HG03457 (cell line): ENCODE measurements at regions not wholly inside any gene's neighbourhood (a gene's known extent, or its start where the extent isn't known, plus 50 kb on each side); places are given as distances from the start of the nearest gene placed in this dataset.

Source experiments
- ATAC-seq: cut with Tn5 transposase; IDR thresholded peaks from one replicate; pipeline ENCODE4 v1.9.1; 2021; ENCODE audit warnings: moderate number of reproducible peaks; ENCODE audit not compliant: unreplicated experiment

- peak; percentile 95 for ATAC-seq
Observed at GRCh38 chr13:29935309-29935981, 85.0 kb upstream of the UBL3 start.

GRCh38 chr13:29934531-29935308 is 84.3 kb upstream of the UBL3 start:
- no peak for ATAC-seq

- no peak for ATAC-seq
Observed at GRCh38 chr13:29933401-29933800, 83.0 kb upstream of the UBL3 start.

GRCh38 chr13:29931696-29932095 is 81.3 kb upstream of the UBL3 start:
- ATAC-seq: no peak

GRCh38 chr13:29929062-29929847 is 78.8 kb upstream of the UBL3 start:
- ATAC-seq: no peak

- no peak for ATAC-seq
Observed at GRCh38 chr13:29926098-29926476, 75.7 kb upstream of the UBL3 start.

- no peak for ATAC-seq
Observed at GRCh38 chr13:29925457-29926097, 75.2 kb upstream of the UBL3 start.

GRCh38 chr13:29924482-29925350 is 74.3 kb upstream of the UBL3 start:
- ATAC-seq: no peak

GRCh38 chr13:29923554-29924481 is 73.4 kb upstream of the UBL3 start:
- ATAC-seq: no peak

- no peak for ATAC-seq
Observed at GRCh38 chr13:29922896-29923295, 72.5 kb upstream of the UBL3 start.

- no peak for ATAC-seq
Observed at GRCh38 chr13:29922281-29922821, 71.9 kb upstream of the UBL3 start.

GRCh38 chr13:29921542-29921941 is 71.1 kb upstream of the UBL3 start:
- ATAC-seq: no peak

GRCh38 chr13:29920025-29920643 is 69.7 kb upstream of the UBL3 start:
- ATAC-seq: no peak

- ATAC-seq: no peak
Observed at GRCh38 chr13:29918845-29919244, 68.4 kb upstream of the UBL3 start.

- no peak for ATAC-seq
Observed at GRCh38 chr13:29917650-29918049, 67.2 kb upstream of the UBL3 start.

- ATAC-seq: no peak
Observed at GRCh38 chr13:29914581-29914980, 64.2 kb upstream of the UBL3 start.

GRCh38 chr13:29911781-29912418 is 61.5 kb upstream of the UBL3 start:
- no peak for ATAC-seq
